ENCODE measurements at regions not wholly inside any gene's neighbourhood (a gene's known extent, or its start where the extent isn't known, plus 50 kb on each side); places are given as distances from the start of the nearest gene placed in this dataset.
A peak's percentile ranks its signal among the peaks of the same experiment; 100 is the strongest.

- no peak for DNase-seq (ENCODE audit: low read depth in 2 of 2)
These were observed 73.9 kb upstream of the HK2 start for GRCh38 chr2:74759986-74760385.

- DNase-seq (ENCODE audit: low read depth in 2 of 2): no peak
These were observed 72.9 kb upstream of the HK2 start for GRCh38 chr2:74760875-74761630.

- no peak for DNase-seq (ENCODE audit: low read depth in 2 of 2)
These were observed 71.1 kb upstream of the HK2 start for GRCh38 chr2:74762789-74763188.

- DNase-seq (ENCODE audit: low read depth in 2 of 2): no peak
These were observed 69.9 kb upstream of the HK2 start for GRCh38 chr2:74763962-74764428.

- peak; percentile 31 to 59 for DNase-seq (ENCODE audit: low read depth in 2 of 2)
These were observed 69.3 kb upstream of the HK2 start for GRCh38 chr2:74764429-74765272.

- no peak for DNase-seq (ENCODE audit: low read depth in 2 of 2)
These were observed 67.1 kb upstream of the HK2 start for GRCh38 chr2:74766780-74767179.

- no peak for DNase-seq (ENCODE audit: low read depth in 2 of 2)
These were observed 66.3 kb upstream of the HK2 start for GRCh38 chr2:74767618-74768017.

- no peak for DNase-seq (ENCODE audit: low read depth in 2 of 2)
These were observed 65.5 kb upstream of the HK2 start for GRCh38 chr2:74768401-74768914.

- DNase-seq (ENCODE audit: low read depth in 2 of 2): no peak
These were observed 61.9 kb upstream of the HK2 start for GRCh38 chr2:74772046-74772445.

- DNase-seq (ENCODE audit: low read depth in 2 of 2): no peak
These were observed 56.6 kb upstream of the HK2 start for GRCh38 chr2:74777161-74777900.

- peak in 1 of 2 donors; percentile 14 for DNase-seq (ENCODE audit: low read depth in 2 of 2)
These were observed 55.3 kb upstream of the HK2 start for GRCh38 chr2:74778381-74779264.

- DNase-seq (ENCODE audit: low read depth in 2 of 2): no peak
These were observed 54.7 kb upstream of the HK2 start for GRCh38 chr2:74779265-74779558.

- DNase-seq (ENCODE audit: low read depth in 2 of 2): no peak
These were observed 54.3 kb upstream of the HK2 start for GRCh38 chr2:74779587-74780135.

All from lung microvascular endothelial cell (primary cell).